ENCODE measurements at regions not wholly inside any gene's neighbourhood (a gene's known extent, or its start where the extent isn't known, plus 50 kb on each side); places are given as distances from the start of the nearest gene placed in this dataset.

- TF ChIP-seq CTCF (IDR thresholded peaks at IDR 0.05) (no peak), POLR2A (IDR thresholded peaks at IDR 0.05) (no peak)
Measured at GRCh38 chr17:53100126-53100525, 722.6 kb upstream of the KIF2B start.
